Transverse colon (tissue), 4 donors: ENCODE measurements at regions not wholly inside any gene's neighbourhood (a gene's known extent, or its start where the extent isn't known, plus 50 kb on each side); places are given as distances from the start of the nearest gene placed in this dataset.

ENCODE experiments used
- DNase-seq: peaks from one replicate; pipeline ENCODE4 v3.0.0-alpha.2; 2019
- H3K27ac ChIP-seq, 4 donors: fragments of 200-600 bp; sonication (generic); 2 replicates each; pipeline ENCODE4 v1.5.1; 2016 to 2018; ENCODE audit warnings: inconsistent platforms in 4 of 4
- H3K27me3 ChIP-seq: fragments of 200-600 bp; sonication (generic); 2 replicates; pipeline ENCODE4 v1.5.1; 2017; ENCODE audit warnings: inconsistent platforms
- H3K36me3 ChIP-seq, 4 donors: fragments of 200-600 bp; sonication (generic); 2 replicates each; pipeline ENCODE4 v1.5.1; 2017 to 2019; ENCODE audit warnings: inconsistent platforms in 4 of 4
- H3K4me1 ChIP-seq, 4 donors: fragments of 200-600 bp; sonication (generic); 2 replicates each; pipeline ENCODE4 v1.5.1; 2017 to 2020; ENCODE audit warnings: inconsistent platforms in 4 of 4
- H3K4me3 ChIP-seq, 4 donors: fragments of 200-600 bp; sonication (generic); 1 replicate in 1 of 4; 2 replicates in 3 of 4; pipeline versions ENCODE4 v1.5.1 to v1.6.1; 2017 to 2019; ENCODE audit warnings: inconsistent platforms in 4 of 4
- H3K9me3 ChIP-seq, 2 donors: fragments of 200-600 bp; sonication (generic); 2 replicates each; pipeline ENCODE4 v1.5.1; 2017 to 2019; ENCODE audit warnings: inconsistent platforms in 2 of 2
- EP300 ChIP-seq: sonication (generic); formaldehyde crosslinking; IDR thresholded peaks from one replicate; pipeline ENCODE4 v1.6.1; 2017; ENCODE audit warnings: antibody characterized with exemption, low read depth
- POLR2A ChIP-seq: fragments of 450-650 bp; IDR thresholded peaks from one replicate; pipeline ENCODE4 v1.6.1; 2016; ENCODE audit warnings: antibody characterized with exemption, mild to moderate bottlenecking, moderate library complexity
- POLR2AphosphoS5 ChIP-seq, 3 donors: sonication (generic); formaldehyde crosslinking; IDR thresholded peaks; one replicate each; pipeline ENCODE4 v1.6.1; 2016; ENCODE audit warnings: antibody characterized with exemption in 3 of 3
- WGBS, 2 donors: methylation state at CpG; one replicate each; pipeline ENCODE4 v1.1.5; 2018; ENCODE audit warnings: low coverage in 1 of 2; 5-methylcytosine and 5-hydroxymethylcytosine counted together
- in situ Hi-C, 4 donors: fragments of 200-750 bp; cut with MboI; loops; one replicate each; pipeline versions ENCODE4 v1.15.0 to v1.15.1; 2017; ENCODE audit warnings: low sequenced_read_pairs in 3 of 4, low pct_ligation_motif_present in 1 of 4, low pct_unique_long_range_greater_than_20kb in 1 of 4
- intact Hi-C: fragments of 100-400 bp; cut with DNase I; formaldehyde crosslinking; loops from one replicate; pipeline ENCODE4 v1.15.1; 2023; ENCODE audit warnings: low total_unique reads
- TF ChIP-seq, protein P1 (sequence below), 5 experiments: fragments of 200-600 bp in 3 of 5; fragments of 450-650 bp in 2 of 5; sonication (generic) in 3 of 5; IDR thresholded peaks; 1 replicate in 2 of 5; 2 replicates in 3 of 5; pipeline ENCODE4 v1.5.1; 2016 to 2017; ENCODE audit warnings: antibody characterized with exemption in 5 of 5, inconsistent platforms in 3 of 5, mild to moderate bottlenecking in 2 of 5, moderate library complexity in 1 of 5

DNA sequence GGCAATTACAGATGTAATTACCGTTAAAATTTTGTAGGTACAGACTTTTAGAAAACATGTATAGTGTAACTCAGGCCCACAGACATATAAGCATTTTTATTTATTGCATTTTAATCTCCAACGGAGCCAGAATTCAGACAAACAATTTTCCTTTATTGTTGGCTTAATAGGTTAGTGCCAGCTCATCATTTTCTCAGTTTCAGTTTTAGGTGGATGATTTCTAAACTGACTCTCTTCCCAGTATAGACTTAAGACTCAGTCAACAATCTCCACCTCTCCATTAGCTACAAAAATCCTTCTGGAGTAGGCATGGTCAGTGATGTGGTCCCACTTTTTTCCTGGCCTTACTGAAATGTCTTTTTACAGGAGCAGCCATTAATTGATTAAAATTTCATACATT, 994.6 kb downstream of the TBL1XR1 start:
- TF ChIP-seq POLR2AphosphoS5 (IDR thresholded peaks at IDR 0.05), result no peak
- TF ChIP-seq EP300, result no peak
- no peak for TF ChIP-seq POLR2A
- TF ChIP-seq, protein P1, sequence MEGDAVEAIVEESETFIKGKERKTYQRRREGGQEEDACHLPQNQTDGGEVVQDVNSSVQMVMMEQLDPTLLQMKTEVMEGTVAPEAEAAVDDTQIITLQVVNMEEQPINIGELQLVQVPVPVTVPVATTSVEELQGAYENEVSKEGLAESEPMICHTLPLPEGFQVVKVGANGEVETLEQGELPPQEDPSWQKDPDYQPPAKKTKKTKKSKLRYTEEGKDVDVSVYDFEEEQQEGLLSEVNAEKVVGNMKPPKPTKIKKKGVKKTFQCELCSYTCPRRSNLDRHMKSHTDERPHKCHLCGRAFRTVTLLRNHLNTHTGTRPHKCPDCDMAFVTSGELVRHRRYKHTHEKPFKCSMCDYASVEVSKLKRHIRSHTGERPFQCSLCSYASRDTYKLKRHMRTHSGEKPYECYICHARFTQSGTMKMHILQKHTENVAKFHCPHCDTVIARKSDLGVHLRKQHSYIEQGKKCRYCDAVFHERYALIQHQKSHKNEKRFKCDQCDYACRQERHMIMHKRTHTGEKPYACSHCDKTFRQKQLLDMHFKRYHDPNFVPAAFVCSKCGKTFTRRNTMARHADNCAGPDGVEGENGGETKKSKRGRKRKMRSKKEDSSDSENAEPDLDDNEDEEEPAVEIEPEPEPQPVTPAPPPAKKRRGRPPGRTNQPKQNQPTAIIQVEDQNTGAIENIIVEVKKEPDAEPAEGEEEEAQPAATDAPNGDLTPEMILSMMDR (IDR thresholded peaks at IDR 0.05), result no peak
- Histone ChIP-seq H3K27me3 (no peaks in the 10 kb centered on the region), H3K36me3 (no peaks in the 10 kb centered on the region), H3K4me3 (no peak overlapping the region), H3K27ac (no peak overlapping the region), H3K9me3 (peaks cover 0 to 3% of the 10 kb centered on the region in 2 donors), H3K4me1 (no peaks in the 10 kb centered on the region)
- WGBS, 2 donors, result 53 to 65% methylated on average over 2 of the region's 2 CpGs
- in situ Hi-C loops (no loop called here), intact Hi-C loops (no loop called here)
- DNase-seq, result no peak

DNA sequence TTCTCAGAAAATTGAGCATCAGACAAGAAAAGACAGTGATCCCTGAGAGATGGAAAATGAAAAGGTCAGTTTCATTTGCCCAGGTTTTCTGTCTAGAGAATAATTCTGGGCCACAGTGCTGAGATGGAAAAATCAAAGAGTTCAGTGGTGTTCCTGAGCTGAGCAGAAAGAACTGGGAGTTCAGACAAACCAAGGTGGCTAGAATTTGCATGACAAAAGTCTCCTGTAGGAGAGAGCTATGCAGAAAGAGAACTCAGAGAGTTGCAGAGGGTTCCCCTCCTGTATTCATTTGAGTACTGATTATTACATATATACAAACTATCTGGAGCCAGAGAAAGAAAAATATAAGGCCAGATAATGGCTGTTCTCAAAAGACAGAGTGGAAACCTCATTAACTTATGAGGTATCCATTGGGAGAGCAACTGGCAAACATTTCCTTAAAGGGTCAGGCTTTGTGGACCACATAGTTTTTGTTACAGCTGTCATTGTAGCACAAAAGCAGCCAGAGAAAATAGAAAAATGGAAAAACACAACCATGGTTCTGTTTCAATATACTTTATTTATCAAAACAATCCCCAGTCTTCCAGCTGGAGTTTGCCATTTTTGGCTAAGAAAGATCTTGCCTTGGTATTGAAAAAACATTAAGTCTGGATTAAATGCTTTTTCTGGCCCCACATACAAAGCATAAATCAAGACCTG, 1004.1 kb downstream of the TBL1XR1 start:
- H3K27ac ChIP-seq, result no peak overlapping the region
- H3K9me3 ChIP-seq, result peaks cover 0 to 8% of the 10 kb centered on the region in 2 donors
- no peaks in the 10 kb centered on the region for H3K36me3 ChIP-seq
- no peaks in the 10 kb centered on the region for H3K4me1 ChIP-seq
- DNase-seq, result no peak
- intact Hi-C loops (no loop called here), in situ Hi-C loops (no loop called here)
- H3K27me3 ChIP-seq, result no peaks in the 10 kb centered on the region
- no peak for TF ChIP-seq EP300
- TF ChIP-seq POLR2AphosphoS5 (IDR thresholded peaks at IDR 0.05), result no peak
- TF ChIP-seq, protein P1 (IDR thresholded peaks at IDR 0.05), result no peak
- TF ChIP-seq POLR2A, result no peak
- no peak overlapping the region for H3K4me3 ChIP-seq

DNA sequence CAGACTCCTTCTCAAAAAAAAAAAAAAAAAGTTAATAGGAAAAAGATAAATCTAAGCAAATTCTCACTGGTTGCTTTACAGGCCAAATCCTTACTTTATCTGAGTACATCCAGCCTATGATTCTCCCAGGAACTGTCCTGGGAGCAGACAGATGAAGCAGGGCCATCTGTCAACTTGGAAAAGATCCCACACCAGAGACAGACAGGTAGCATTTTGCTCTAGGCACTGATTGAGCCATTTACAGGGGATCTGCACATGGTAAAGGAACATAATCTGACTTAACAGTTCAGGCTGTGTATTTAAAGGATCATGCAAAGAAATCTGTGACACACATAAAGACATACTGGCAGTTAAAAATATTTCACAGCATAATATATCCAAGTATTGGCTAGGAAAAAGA, 1006.5 kb downstream of the TBL1XR1 start:
- no peaks in the 10 kb centered on the region for H3K27me3 ChIP-seq
- TF ChIP-seq POLR2A (no peak), EP300 (no peak), POLR2AphosphoS5 (IDR thresholded peaks at IDR 0.05) (no peak)
- TF ChIP-seq, protein P1 (IDR thresholded peaks at IDR 0.05), result no peak
- no peak overlapping the region for H3K4me3 ChIP-seq
- DNase-seq, result no peak
- no peaks in the 10 kb centered on the region for H3K4me1 ChIP-seq
- intact Hi-C loops, result no loop called here
- in situ Hi-C loops, result no loop called here
- H3K27ac ChIP-seq, result no peak overlapping the region
- no peaks in the 10 kb centered on the region for H3K9me3 ChIP-seq
- no peaks in the 10 kb centered on the region for H3K36me3 ChIP-seq

DNA sequence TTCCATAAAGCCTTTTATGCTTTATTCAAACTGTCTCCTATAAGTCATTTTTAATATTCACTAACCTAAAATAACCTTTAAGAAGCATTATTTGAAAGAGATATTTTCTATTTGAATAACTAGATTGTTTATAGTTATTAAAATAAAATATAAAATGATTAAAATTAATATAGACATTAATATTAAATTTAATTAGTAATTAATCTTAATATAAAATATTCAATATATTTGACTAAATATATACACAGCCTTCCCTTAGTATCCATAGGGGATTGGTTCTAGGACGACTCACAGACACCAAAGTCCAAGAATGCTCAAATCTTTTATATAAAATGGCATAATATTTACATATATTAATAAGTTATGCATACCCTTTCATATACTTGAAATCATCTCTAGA, 1014.1 kb downstream of the TBL1XR1 start:
- no peaks in the 10 kb centered on the region for H3K4me1 ChIP-seq
- no peak overlapping the region for H3K4me3 ChIP-seq
- in situ Hi-C loops (no loop called here), intact Hi-C loops (no loop called here)
- no peaks in the 10 kb centered on the region for H3K9me3 ChIP-seq
- TF ChIP-seq, protein P1 (IDR thresholded peaks at IDR 0.05), result no peak
- no peak for TF ChIP-seq EP300
- no peak for TF ChIP-seq POLR2AphosphoS5 (IDR thresholded peaks at IDR 0.05)
- no peak for TF ChIP-seq POLR2A
- H3K27ac ChIP-seq, result no peak overlapping the region
- no peaks in the 10 kb centered on the region for H3K27me3 ChIP-seq
- H3K36me3 ChIP-seq, result no peaks in the 10 kb centered on the region
- no peak for DNase-seq
- 18 to 56% methylated on average over 1 of the region's 1 CpG for WGBS, 2 donors
